SK-N-SH treated with all-trans-retinoic acid at 6 μM for 48 hours (cell line): ENCODE measurements at regions not wholly inside any gene's neighbourhood (a gene's known extent, or its start where the extent isn't known, plus 50 kb on each side); places are given as distances from the start of the nearest gene placed in this dataset.
"Not testable (repeated sequence)": the region's sequence is repeated elsewhere in the genome, so short reads cannot be mapped to it uniquely, and the experiment has no call there.

Experiments
- ATAC-seq: fragments of 200-7000 bp; cut with Tn5 transposase; 3 replicates; pipeline ENCODE4 v1.9.1; 2020; ENCODE audit warnings: mild to moderate bottlenecking, moderate library complexity
- ARNTL ChIP-seq: fragments of 450-650 bp; formaldehyde crosslinking; IDR thresholded peaks from 2 replicates; pipeline ENCODE4 v1.5.0; 2020; ENCODE audit warnings: low read depth, mild to moderate bottlenecking, moderate library complexity, borderline replicate concordance
- BACH2 ChIP-seq: fragments of 250-450 bp; sonication (Bioruptor Pico); IDR thresholded peaks from 2 replicates; pipeline ENCODE4 v1.9.0; 2021; ENCODE audit warnings: mild to moderate bottlenecking, borderline replicate concordance
- CSDC2 ChIP-seq: fragments of 250-450 bp; sonication (Bioruptor Pico); IDR thresholded peaks from 2 replicates; pipeline ENCODE4 v1.5.0; 2020; ENCODE audit warnings: mild to moderate bottlenecking, moderate library complexity
- CSRNP3 ChIP-seq: fragments of 250-450 bp; sonication (Bioruptor Pico); IDR thresholded peaks from 2 replicates; pipeline ENCODE4 v1.5.1; 2021; ENCODE audit warnings: mild to moderate bottlenecking, moderate library complexity
- ESRRG ChIP-seq: fragments of 250-450 bp; sonication (Bioruptor Pico); IDR thresholded peaks from 2 replicates; pipeline ENCODE4 v1.6.1; 2021; ENCODE audit warnings: mild to moderate bottlenecking
- GLIS3 ChIP-seq: fragments of 250-450 bp; sonication (Bioruptor Pico); IDR thresholded peaks from 2 replicates; pipeline ENCODE4 v1.5.0; 2020; ENCODE audit warnings: mild to moderate bottlenecking, moderate library complexity
- ISL1 ChIP-seq: fragments of 250-450 bp; sonication (Bioruptor Pico); IDR thresholded peaks from 2 replicates; pipeline ENCODE4 v2.1.2; 2022; ENCODE audit warnings: mild to moderate bottlenecking, moderate library complexity
- OSR1 ChIP-seq: fragments of 250-450 bp; sonication (Bioruptor Pico); IDR thresholded peaks from 2 replicates; pipeline ENCODE4 v1.8.0; 2022; ENCODE audit warnings: moderate library complexity, mild to moderate bottlenecking, inconsistent platforms
- PATZ1 ChIP-seq: fragments of 250-450 bp; sonication (Bioruptor Pico); IDR thresholded peaks from 2 replicates; pipeline ENCODE4 v1.8.0; 2020; ENCODE audit warnings: mild to moderate bottlenecking, moderate library complexity, borderline replicate concordance
- POU6F1 ChIP-seq: fragments of 250-450 bp; sonication (Bioruptor Pico); IDR thresholded peaks from 2 replicates; pipeline ENCODE4 v1.8.0; 2021; ENCODE audit warnings: low read depth, mild to moderate bottlenecking, moderate library complexity, borderline replicate concordance
- RARB ChIP-seq: fragments of 250-450 bp; sonication (Bioruptor Pico); IDR thresholded peaks from 2 replicates; pipeline ENCODE4 v1.8.0; 2021; ENCODE audit warnings: mild to moderate bottlenecking, moderate library complexity
- SNAI2 ChIP-seq: fragments of 250-450 bp; sonication (Bioruptor Pico); IDR thresholded peaks from 2 replicates; pipeline ENCODE4 v1.5.0; 2020; ENCODE audit warnings: mild to moderate bottlenecking, moderate library complexity
- TCF4 ChIP-seq: fragments of 250-450 bp; sonication (Bioruptor Pico); IDR thresholded peaks from 2 replicates; pipeline ENCODE4 v1.8.0; 2021; ENCODE audit warnings: mild to moderate bottlenecking, moderate library complexity, borderline replicate concordance
- TOX ChIP-seq: fragments of 250-450 bp; sonication (Bioruptor Pico); IDR thresholded peaks from 2 replicates; pipeline ENCODE4 v1.8.0; 2021; ENCODE audit warnings: mild to moderate bottlenecking, moderate library complexity, borderline replicate concordance
- TSHZ2 ChIP-seq: fragments of 250-450 bp; sonication (Bioruptor Pico); IDR thresholded peaks from 2 replicates; pipeline ENCODE4 v1.5.0; 2020; ENCODE audit warnings: mild to moderate bottlenecking, moderate library complexity
- ZC3H10 ChIP-seq: fragments of 250-450 bp; sonication (Bioruptor Pico); IDR thresholded peaks from 2 replicates; pipeline ENCODE4 v1.5.1; 2021; ENCODE audit warnings: mild to moderate bottlenecking, moderate library complexity
- ZFP3 ChIP-seq: fragments of 250-450 bp; sonication (Bioruptor Pico); IDR thresholded peaks from 2 replicates; pipeline ENCODE4 v1.5.0; 2020; ENCODE audit warnings: mild to moderate bottlenecking, moderate library complexity
- ZFP30 ChIP-seq: fragments of 450-650 bp; formaldehyde crosslinking; IDR thresholded peaks from 2 replicates; pipeline ENCODE4 v1.5.0; 2022; ENCODE audit warnings: mild to moderate bottlenecking, moderate library complexity
- ZNF565 ChIP-seq: fragments of 450-650 bp; formaldehyde crosslinking; conservative IDR thresholded peaks from 2 replicates; pipeline ENCODE4 v1.5.0; 2020; ENCODE audit warnings: low read depth, mild to moderate bottlenecking, moderate library complexity
- ZNF70 ChIP-seq: fragments of 450-650 bp; formaldehyde crosslinking; IDR thresholded peaks from 2 replicates; pipeline ENCODE4 v1.5.0; 2020; ENCODE audit warnings: mild to moderate bottlenecking, moderate library complexity
- ZNF8 ChIP-seq: fragments of 450-650 bp; formaldehyde crosslinking; IDR thresholded peaks from 2 replicates; pipeline ENCODE4 v1.5.0; 2020; ENCODE audit warnings: mild to moderate bottlenecking, moderate library complexity

GRCh38 chr11:97621282-97621681, 1231.5 kb downstream of the JRKL start:
- no peak for TF ChIP-seq ZNF565 (CRISPR knock-in tag)
- no peak for TF ChIP-seq TCF4 (CRISPR knock-in tag)
- TF ChIP-seq BACH2 (CRISPR knock-in tag) = no peak
- no peak for TF ChIP-seq OSR1
- no peak for TF ChIP-seq GLIS3
- no peak for TF ChIP-seq TOX (CRISPR knock-in tag)
- TF ChIP-seq ZC3H10 = no peak
- no peak for TF ChIP-seq ZFP3 (CRISPR knock-in tag)
- no peak for TF ChIP-seq ZNF8 (CRISPR knock-in tag)
- no peak for TF ChIP-seq POU6F1
- TF ChIP-seq CSRNP3 = no peak
- no peak for TF ChIP-seq ISL1 (CRISPR knock-in tag)
- TF ChIP-seq RARB (CRISPR knock-in tag) = no peak
- TF ChIP-seq ARNTL (CRISPR knock-in tag) = no peak
- TF ChIP-seq TSHZ2 = no peak
- TF ChIP-seq PATZ1 (CRISPR knock-in tag) = no peak
- ATAC-seq = no peak

- no peak for ATAC-seq
- TF ChIP-seq TCF4 (CRISPR knock-in tag) = no peak
- no peak for TF ChIP-seq GLIS3
- TF ChIP-seq ZNF565 (CRISPR knock-in tag) = no peak
- TF ChIP-seq ZNF8 (CRISPR knock-in tag) = no peak
- no peak for TF ChIP-seq OSR1
- TF ChIP-seq SNAI2 (CRISPR knock-in tag) = no peak
- TF ChIP-seq ZFP30 (CRISPR knock-in tag) = no peak
- TF ChIP-seq ESRRG = no peak
- TF ChIP-seq PATZ1 (CRISPR knock-in tag) = no peak
- no peak for TF ChIP-seq ARNTL (CRISPR knock-in tag)
- no peak for TF ChIP-seq RARB (CRISPR knock-in tag)
- TF ChIP-seq POU6F1 = no peak
- no peak for TF ChIP-seq ZFP3 (CRISPR knock-in tag)
- no peak for TF ChIP-seq ZC3H10
- no peak for TF ChIP-seq ZNF70
- no peak for TF ChIP-seq TOX (CRISPR knock-in tag)
- TF ChIP-seq CSDC2 (CRISPR knock-in tag) = no peak
Observed at GRCh38 chr11:97622795-97623194, 1233.0 kb downstream of the JRKL start.

- not testable (repeated sequence) for ATAC-seq
Observed at GRCh38 chr11:97636741-97637140, 1246.9 kb downstream of the JRKL start.
